Body of pancreas (tissue), 4 donors: ENCODE measurements at regions not wholly inside any gene's neighbourhood (a gene's known extent, or its start where the extent isn't known, plus 50 kb on each side); places are given as distances from the start of the nearest gene placed in this dataset.

Experiments
- CTCF ChIP-seq, 7 experiments: fragments of 450-650 bp in 4 of 7; fragments of 200-600 bp in 3 of 7; sonication (generic) in 3 of 7; IDR thresholded peaks; one replicate each; pipeline ENCODE4 v1.5.1; 2016 to 2019; ENCODE audit warnings: antibody characterized with exemption in 7 of 7
- POLR2A ChIP-seq, 3 donors: fragments of 450-650 bp; IDR thresholded peaks; one replicate each; pipeline ENCODE4 v1.6.1; 2016; ENCODE audit warnings: antibody characterized with exemption in 3 of 3, mild to moderate bottlenecking in 2 of 3

GRCh38 chr21:23101111-23101510 lies 2102.9 kb downstream of the NCAM2 start:
- TF ChIP-seq CTCF (IDR thresholded peaks at IDR 0.05) (no peak), POLR2A (IDR thresholded peaks at IDR 0.05) (no peak)
